ENCODE measurements at regions not wholly inside any gene's neighbourhood (a gene's known extent, or its start where the extent isn't known, plus 50 kb on each side); places are given as distances from the start of the nearest gene placed in this dataset.
A peak's percentile ranks its signal among the peaks of the same experiment; 100 is the strongest.

GRCh38 chr1:58900396-58900795 is 116.5 kb upstream of the JUN start:
- ATAC-seq, result no peak
- Histone ChIP-seq H3K27me3 (no peaks in the 10 kb centered on the region), H3K27ac (peak overlapping the region in 3 of 4 donors; percentile 19 to 61 (median 33)), H3K4me3 (no peak overlapping the region), H3K36me3 (no peaks in the 10 kb centered on the region), H3K9me3 (no peaks in the 10 kb centered on the region), H3K4me1 (peaks cover 0 to 64% (median 19%) of the 10 kb centered on the region in 3 donors)
- TF ChIP-seq POLR2AphosphoS5 (IDR thresholded peaks at IDR 0.05), result no peak
- no peak for TF ChIP-seq EP300 (IDR thresholded peaks at IDR 0.05)
- 34 to 55% methylated on average over 3 of the region's 3 CpGs for WGBS, 2 donors (ENCODE audit: low coverage in 1 of 2)

GRCh38 chr1:58901008-58901407 is 117.2 kb upstream of the JUN start:
- ATAC-seq, result no peak

GRCh38 chr1:58902830-58903513 is 119.1 kb upstream of the JUN start:
- H3K4me1 ChIP-seq, result peaks cover 0 to 40% (median 5%) of the 10 kb centered on the region in 3 donors
- H3K27ac ChIP-seq, result peak overlapping the region; percentile 77 to 98 (median 94)
- no peaks in the 10 kb centered on the region for H3K36me3 ChIP-seq
- 32 to 53% methylated on average over 6 to 8 of the region's 12 CpGs for WGBS, 2 donors (ENCODE audit: low coverage in 1 of 2)
- no peaks in the 10 kb centered on the region for H3K27me3 ChIP-seq
- TF ChIP-seq POLR2AphosphoS5 (IDR thresholded peaks at IDR 0.05), result no peak
- TF ChIP-seq POLR2A (IDR thresholded peaks at IDR 0.05), result no peak
- no peak for TF ChIP-seq EP300 (IDR thresholded peaks at IDR 0.05)
- no peak for TF ChIP-seq CTCF (IDR thresholded peaks at IDR 0.05)
- H3K4me3 ChIP-seq, result peak overlapping the region; percentile 46 to 57
- no peaks in the 10 kb centered on the region for H3K9me3 ChIP-seq
- peak; percentile 48 for ATAC-seq

More at GRCh38 chr1:58901008-58901407, 117.2 kb upstream of the JUN start:
- no peaks in the 10 kb centered on the region for H3K27me3 ChIP-seq
- H3K4me3 ChIP-seq, result no peak overlapping the region
- peaks cover 0 to 57% (median 17%) of the 10 kb centered on the region in 3 donors for H3K4me1 ChIP-seq
- 94 to 100% methylated on average over 1 of the region's 1 CpG for whole genome bisulfite sequencing, 2 donors (ENCODE audit: low coverage in 1 of 2)
- H3K36me3 ChIP-seq, result no peaks in the 10 kb centered on the region
- peak overlapping the region in 1 of 4 donors; percentile 61 for H3K27ac ChIP-seq
- no peak for TF ChIP-seq EP300 (IDR thresholded peaks at IDR 0.05)
- no peak for TF ChIP-seq POLR2A (IDR thresholded peaks at IDR 0.05)
- no peak for TF ChIP-seq POLR2AphosphoS5 (IDR thresholded peaks at IDR 0.05)
- TF ChIP-seq CTCF (IDR thresholded peaks at IDR 0.05), result no peak
- H3K9me3 ChIP-seq, result no peaks in the 10 kb centered on the region

- TF ChIP-seq CTCF (IDR thresholded peaks at IDR 0.05), result peak in 3 of 4 experiments; percentile 13 to 22 (median 17)
- peak; percentile 37 for TF ChIP-seq EP300 (IDR thresholded peaks at IDR 0.05)
- peak; percentile 92 for TF ChIP-seq POLR2AphosphoS5 (IDR thresholded peaks at IDR 0.05)
- TF ChIP-seq POLR2A (IDR thresholded peaks at IDR 0.05), result peak; percentile 94 to 95
- WGBS, 2 donors (ENCODE audit: low coverage in 1 of 2), result 2% methylated on average over 11 to 13 of the region's 70 CpGs
Observed at GRCh38 chr1:58903514-58904298, 119.9 kb upstream of the JUN start.

GRCh38 chr1:58904299-58905125 is 120.7 kb upstream of the JUN start:
- Histone ChIP-seq H3K4me3 (peak overlapping the region; percentile 46 to 57), H3K27ac (peak overlapping the region; percentile 90 to 98 (median 96)), H3K27me3 (no peaks in the 10 kb centered on the region), H3K4me1 (peaks cover 0 to 25% (median 0%) of the 10 kb centered on the region in 3 donors), H3K9me3 (no peaks in the 10 kb centered on the region), H3K36me3 (no peaks in the 10 kb centered on the region)
- 66 to 67% methylated on average over 8 of the region's 8 CpGs for WGBS, 2 donors (ENCODE audit: low coverage in 1 of 2)
- TF ChIP-seq EP300 (IDR thresholded peaks at IDR 0.05) (no peak), CTCF (IDR thresholded peaks at IDR 0.05) (no peak), POLR2A (IDR thresholded peaks at IDR 0.05) (no peak), POLR2AphosphoS5 (IDR thresholded peaks at IDR 0.05) (no peak)
- ATAC-seq, result no peak

More at GRCh38 chr1:58903514-58904298, 119.9 kb upstream of the JUN start:
- peak; percentile 97 for ATAC-seq
- no peaks in the 10 kb centered on the region for H3K27me3 ChIP-seq
- peaks cover 0 to 33% (median 5%) of the 10 kb centered on the region in 3 donors for H3K4me1 ChIP-seq
- peak overlapping the region; percentile 90 to 98 (median 96) for H3K27ac ChIP-seq
- H3K36me3 ChIP-seq, result no peaks in the 10 kb centered on the region
- H3K9me3 ChIP-seq, result no peaks in the 10 kb centered on the region
- peak overlapping the region; percentile 46 to 57 for H3K4me3 ChIP-seq
